ENCODE measurements at regions not wholly inside any gene's neighbourhood (a gene's known extent, or its start where the extent isn't known, plus 50 kb on each side); places are given as distances from the start of the nearest gene placed in this dataset.

DNA sequence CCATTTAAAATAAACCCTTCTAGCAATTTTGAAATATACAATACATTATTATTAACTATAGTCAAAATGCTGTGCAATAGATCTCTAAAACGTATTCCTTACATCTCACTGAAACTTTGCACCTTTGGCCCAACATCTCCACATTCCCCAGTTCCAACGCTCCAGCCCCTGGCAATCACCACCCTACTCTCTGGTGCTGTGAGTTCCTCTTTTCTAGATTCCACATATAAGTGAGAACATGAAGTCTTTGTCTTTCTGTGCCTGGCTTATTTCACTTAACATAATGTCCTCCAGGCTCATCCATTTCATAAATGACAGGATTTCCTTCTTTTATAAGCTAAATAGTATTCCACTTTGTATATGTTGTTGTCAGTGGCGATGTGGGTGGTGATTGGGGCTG lies 194.7 kb upstream of the RTL1 start:
- TF ChIP-seq, protein P1, sequence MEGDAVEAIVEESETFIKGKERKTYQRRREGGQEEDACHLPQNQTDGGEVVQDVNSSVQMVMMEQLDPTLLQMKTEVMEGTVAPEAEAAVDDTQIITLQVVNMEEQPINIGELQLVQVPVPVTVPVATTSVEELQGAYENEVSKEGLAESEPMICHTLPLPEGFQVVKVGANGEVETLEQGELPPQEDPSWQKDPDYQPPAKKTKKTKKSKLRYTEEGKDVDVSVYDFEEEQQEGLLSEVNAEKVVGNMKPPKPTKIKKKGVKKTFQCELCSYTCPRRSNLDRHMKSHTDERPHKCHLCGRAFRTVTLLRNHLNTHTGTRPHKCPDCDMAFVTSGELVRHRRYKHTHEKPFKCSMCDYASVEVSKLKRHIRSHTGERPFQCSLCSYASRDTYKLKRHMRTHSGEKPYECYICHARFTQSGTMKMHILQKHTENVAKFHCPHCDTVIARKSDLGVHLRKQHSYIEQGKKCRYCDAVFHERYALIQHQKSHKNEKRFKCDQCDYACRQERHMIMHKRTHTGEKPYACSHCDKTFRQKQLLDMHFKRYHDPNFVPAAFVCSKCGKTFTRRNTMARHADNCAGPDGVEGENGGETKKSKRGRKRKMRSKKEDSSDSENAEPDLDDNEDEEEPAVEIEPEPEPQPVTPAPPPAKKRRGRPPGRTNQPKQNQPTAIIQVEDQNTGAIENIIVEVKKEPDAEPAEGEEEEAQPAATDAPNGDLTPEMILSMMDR (IDR thresholded peaks at IDR 0.05; ENCODE audit: insufficient read depth, low read length, poor library complexity, severe bottlenecking) = no peak
- Histone ChIP-seq H3K27me3 (replicated peaks; ENCODE audit: control insufficient read depth, insufficient read depth, low read length) (no peaks in the 10 kb centered on the region), H3K4me3 (replicated peaks; ENCODE audit: low read depth, low read length) (no peak overlapping the region), H3K36me3 (ENCODE audit: control insufficient read depth, insufficient read depth, low read length) (no peaks in the 10 kb centered on the region)
- DNase-seq (ENCODE audit: extremely low read depth, insufficient read length) = no peak

DNA sequence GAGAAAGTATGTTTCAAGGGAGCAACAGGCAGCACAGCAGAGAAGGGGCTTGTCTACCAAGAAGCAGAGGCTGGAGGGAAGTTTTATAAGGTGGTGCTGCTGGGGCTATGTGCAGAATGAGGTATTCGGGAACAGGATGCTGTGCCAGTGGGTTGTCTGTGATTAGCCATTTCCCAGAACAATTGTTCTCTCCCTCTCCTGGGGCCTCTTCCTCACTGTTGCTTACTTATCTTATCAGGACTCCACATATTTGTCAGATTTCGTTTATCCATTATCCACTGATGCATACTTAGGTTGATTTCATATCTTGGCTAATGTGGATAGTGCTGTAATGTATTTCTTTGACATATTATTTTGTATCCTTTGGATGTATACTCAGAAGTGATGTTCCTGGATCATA lies 195.1 kb upstream of the RTL1 start:
- Histone ChIP-seq H3K4me3 (replicated peaks; ENCODE audit: low read depth, low read length) (no peak overlapping the region), H3K36me3 (ENCODE audit: control insufficient read depth, insufficient read depth, low read length) (no peaks in the 10 kb centered on the region), H3K27me3 (replicated peaks; ENCODE audit: control insufficient read depth, insufficient read depth, low read length) (no peaks in the 10 kb centered on the region)
- DNase-seq (ENCODE audit: extremely low read depth, insufficient read length) = no peak
- TF ChIP-seq, protein P1 (IDR thresholded peaks at IDR 0.05; ENCODE audit: insufficient read depth, low read length, poor library complexity, severe bottlenecking) = no peak

DNA sequence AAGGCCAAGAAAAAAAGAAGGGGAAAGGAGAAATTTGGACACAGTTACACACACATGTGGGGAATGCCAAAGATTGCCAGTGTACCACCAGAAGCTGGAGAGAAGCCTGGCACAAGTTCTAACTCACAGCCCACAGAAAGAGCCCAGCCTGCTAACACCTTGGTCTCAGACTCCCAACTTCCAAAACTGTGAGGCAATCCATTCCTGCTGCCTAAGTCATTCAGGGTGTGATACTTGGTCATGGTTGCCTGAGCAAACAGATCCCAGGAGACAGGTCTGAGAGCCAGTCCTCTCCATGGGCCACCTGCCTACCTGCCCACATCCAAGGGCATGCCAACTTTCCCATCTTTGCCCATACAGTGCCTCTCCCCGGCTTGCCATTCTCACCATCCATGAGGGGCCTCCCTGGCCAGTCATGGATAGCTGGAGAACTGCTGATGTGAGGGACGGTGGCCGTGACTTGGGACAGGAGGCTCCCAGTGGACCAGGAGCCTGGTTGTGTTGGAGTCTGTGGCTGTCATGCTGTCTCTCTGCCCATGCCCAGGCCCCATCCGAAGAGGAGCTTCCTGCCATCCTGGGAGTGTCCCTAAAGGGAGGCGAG lies 198.0 kb upstream of the RTL1 start:
- H3K4me3 ChIP-seq (replicated peaks; ENCODE audit: low read depth, low read length) = no peak overlapping the region
- no peaks in the 10 kb centered on the region for H3K27me3 ChIP-seq (replicated peaks; ENCODE audit: control insufficient read depth, insufficient read depth, low read length)
- no peaks in the 10 kb centered on the region for H3K36me3 ChIP-seq (ENCODE audit: control insufficient read depth, insufficient read depth, low read length)
- TF ChIP-seq, protein P1 (IDR thresholded peaks at IDR 0.05; ENCODE audit: insufficient read depth, low read length, poor library complexity, severe bottlenecking) = no peak
- DNase-seq (ENCODE audit: extremely low read depth, insufficient read length) = no peak

- Histone ChIP-seq H3K27me3 (replicated peaks; ENCODE audit: control insufficient read depth, insufficient read depth, low read length) (no peaks in the 10 kb centered on the region), H3K4me3 (replicated peaks; ENCODE audit: low read depth, low read length) (no peak overlapping the region), H3K36me3 (ENCODE audit: control insufficient read depth, insufficient read depth, low read length) (no peaks in the 10 kb centered on the region)
- TF ChIP-seq, protein P1 (IDR thresholded peaks at IDR 0.05; ENCODE audit: insufficient read depth, low read length, poor library complexity, severe bottlenecking) = no peak
- no peak for DNase-seq (ENCODE audit: extremely low read depth, insufficient read length)
These were observed 199.4 kb upstream of the RTL1 start for GRCh38 chr14:101102875-101103274.

DNA sequence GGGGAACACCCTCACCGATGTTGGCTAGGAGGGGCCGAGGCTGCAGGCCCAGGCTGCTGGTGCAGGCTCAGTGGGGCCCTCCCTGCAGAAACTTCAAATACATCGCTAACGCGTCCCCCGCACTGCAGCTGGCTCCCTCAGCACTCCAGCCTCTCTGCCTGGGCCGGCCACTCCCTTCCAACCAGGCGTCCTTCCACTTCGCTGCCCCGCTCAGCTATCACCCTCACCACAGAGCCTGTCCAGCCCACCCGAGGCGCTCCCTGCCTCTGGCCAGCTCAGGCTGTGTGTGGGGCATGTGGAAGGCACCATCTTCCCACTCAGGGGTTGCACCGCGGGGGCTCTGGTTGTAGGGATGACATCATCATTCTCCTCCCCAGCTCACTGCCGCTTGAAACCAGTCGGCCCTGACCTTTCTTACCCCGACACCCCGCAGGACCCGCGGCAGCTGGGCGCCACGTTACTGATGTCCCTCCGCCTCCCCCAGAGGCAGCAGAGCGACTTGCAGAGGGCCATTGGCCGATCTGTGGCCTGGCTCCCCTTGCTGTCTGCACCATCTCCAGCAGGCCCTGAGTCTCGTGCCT lies 199.9 kb upstream of the RTL1 start:
- Histone ChIP-seq H3K36me3 (ENCODE audit: control insufficient read depth, insufficient read depth, low read length) (no peaks in the 10 kb centered on the region), H3K27me3 (replicated peaks; ENCODE audit: control insufficient read depth, insufficient read depth, low read length) (no peaks in the 10 kb centered on the region), H3K4me3 (replicated peaks; ENCODE audit: low read depth, low read length) (no peak overlapping the region)
- no peak for DNase-seq (ENCODE audit: extremely low read depth, insufficient read length)
- TF ChIP-seq, protein P1 (IDR thresholded peaks at IDR 0.05; ENCODE audit: insufficient read depth, low read length, poor library complexity, severe bottlenecking) = no peak
